IMR-90 (cell line): ENCODE measurements at regions not wholly inside any gene's neighbourhood (a gene's known extent, or its start where the extent isn't known, plus 50 kb on each side); places are given as distances from the start of the nearest gene placed in this dataset.

ENCODE experiments used
- CEBPB ChIP-seq: IDR thresholded peaks from 2 replicates; pipeline ENCODE4 v1.6.1; 2012; ENCODE audit warnings: low read depth, low read length, improper control_type of control experiment
- POLR2A ChIP-seq: IDR thresholded peaks from 2 replicates; pipeline ENCODE4 v1.6.1; 2012; ENCODE audit warnings: mild to moderate bottlenecking, low read depth, low read length
- RAD21 ChIP-seq: IDR thresholded peaks from 2 replicates; pipeline ENCODE4 v1.6.1; 2012; ENCODE audit warnings: low read length, improper control_type of control experiment
- TF ChIP-seq, protein P1 (sequence below): conservative IDR thresholded peaks from 2 replicates; pipeline ENCODE4 v1.5.1; 2012; ENCODE audit warnings: mild to moderate bottlenecking, low read depth, low read length, improper control_type of control experiment

DNA sequence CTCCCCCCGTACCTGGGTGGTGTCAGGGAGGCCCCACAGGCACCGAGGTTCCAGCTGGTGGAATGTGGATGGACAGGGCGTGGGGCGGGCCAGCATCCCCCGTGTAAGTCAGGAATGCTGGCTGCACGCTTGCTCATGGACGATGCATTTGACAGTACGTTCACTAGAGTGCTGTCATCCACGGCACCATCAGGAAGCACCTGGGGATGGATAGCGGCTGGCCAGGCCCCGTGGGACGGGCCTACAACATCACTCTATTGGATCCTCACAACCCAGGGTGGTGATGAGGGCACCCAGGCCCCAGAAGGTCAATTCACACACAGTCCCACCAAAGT is 63.6 kb downstream of the INSIG1 start:
- TF ChIP-seq, protein P1, sequence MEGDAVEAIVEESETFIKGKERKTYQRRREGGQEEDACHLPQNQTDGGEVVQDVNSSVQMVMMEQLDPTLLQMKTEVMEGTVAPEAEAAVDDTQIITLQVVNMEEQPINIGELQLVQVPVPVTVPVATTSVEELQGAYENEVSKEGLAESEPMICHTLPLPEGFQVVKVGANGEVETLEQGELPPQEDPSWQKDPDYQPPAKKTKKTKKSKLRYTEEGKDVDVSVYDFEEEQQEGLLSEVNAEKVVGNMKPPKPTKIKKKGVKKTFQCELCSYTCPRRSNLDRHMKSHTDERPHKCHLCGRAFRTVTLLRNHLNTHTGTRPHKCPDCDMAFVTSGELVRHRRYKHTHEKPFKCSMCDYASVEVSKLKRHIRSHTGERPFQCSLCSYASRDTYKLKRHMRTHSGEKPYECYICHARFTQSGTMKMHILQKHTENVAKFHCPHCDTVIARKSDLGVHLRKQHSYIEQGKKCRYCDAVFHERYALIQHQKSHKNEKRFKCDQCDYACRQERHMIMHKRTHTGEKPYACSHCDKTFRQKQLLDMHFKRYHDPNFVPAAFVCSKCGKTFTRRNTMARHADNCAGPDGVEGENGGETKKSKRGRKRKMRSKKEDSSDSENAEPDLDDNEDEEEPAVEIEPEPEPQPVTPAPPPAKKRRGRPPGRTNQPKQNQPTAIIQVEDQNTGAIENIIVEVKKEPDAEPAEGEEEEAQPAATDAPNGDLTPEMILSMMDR = no peak
- no peak for TF ChIP-seq RAD21
- TF ChIP-seq CEBPB = no peak
- TF ChIP-seq POLR2A = no peak
